ENCODE measurements at regions not wholly inside any gene's neighbourhood (a gene's known extent, or its start where the extent isn't known, plus 50 kb on each side); places are given as distances from the start of the nearest gene placed in this dataset.

- H3K36me3 ChIP-seq (ENCODE audit: control insufficient read depth, insufficient read depth, low read length), result no peaks in the 10 kb centered on the region
- no peaks in the 10 kb centered on the region for H3K4me1 ChIP-seq (ENCODE audit: control insufficient read depth, insufficient read depth, low read length)
- H3K27me3 ChIP-seq (ENCODE audit: control insufficient read depth, insufficient read depth, low read length), result no peaks in the 10 kb centered on the region
- H3K9me3 ChIP-seq (ENCODE audit: control insufficient read depth, insufficient read depth, low read length), result no peaks in the 10 kb centered on the region
- no peak overlapping the region for H3K9ac ChIP-seq (ENCODE audit: low read depth, low read length)
- no peak overlapping the region for H3K4me3 ChIP-seq (ENCODE audit: low read depth, low read length)
These were observed 458.3 kb downstream of the EDEM1 start for GRCh38 chr3:5645692-5646410.

GRCh38 chr3:5650303-5650702 lies 462.8 kb downstream of the EDEM1 start:
- no peaks in the 10 kb centered on the region for H3K36me3 ChIP-seq (ENCODE audit: control insufficient read depth, insufficient read depth, low read length)
- H3K27me3 ChIP-seq (ENCODE audit: control insufficient read depth, insufficient read depth, low read length), result no peaks in the 10 kb centered on the region
- H3K9me3 ChIP-seq (ENCODE audit: control insufficient read depth, insufficient read depth, low read length), result no peaks in the 10 kb centered on the region
- H3K4me1 ChIP-seq (ENCODE audit: control insufficient read depth, insufficient read depth, low read length), result no peaks in the 10 kb centered on the region
- no peak overlapping the region for H3K9ac ChIP-seq (ENCODE audit: low read depth, low read length)
- no peak overlapping the region for H3K4me3 ChIP-seq (ENCODE audit: low read depth, low read length)

DNA sequence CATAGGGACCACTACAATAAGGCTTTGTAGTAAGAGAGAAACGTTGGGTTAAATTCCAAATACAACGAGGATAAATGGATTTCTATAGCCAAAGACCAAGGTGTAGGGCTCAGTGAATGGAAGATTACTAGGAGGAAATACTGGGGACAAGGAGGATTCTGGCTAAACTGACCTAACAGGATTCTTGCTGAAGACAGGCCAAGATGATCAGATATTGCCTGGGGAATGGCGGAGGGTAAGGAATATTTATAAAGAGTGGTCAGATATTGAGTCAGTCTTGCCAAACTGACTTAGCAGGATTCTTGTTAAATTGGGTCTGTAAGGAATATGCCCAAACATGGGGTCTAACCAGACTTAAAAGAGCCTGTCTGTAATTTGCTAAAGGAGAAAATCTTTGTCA lies 463.8 kb downstream of the EDEM1 start:
- no peaks in the 10 kb centered on the region for H3K9me3 ChIP-seq (ENCODE audit: control insufficient read depth, insufficient read depth, low read length)
- H3K4me1 ChIP-seq (ENCODE audit: control insufficient read depth, insufficient read depth, low read length), result no peaks in the 10 kb centered on the region
- H3K9ac ChIP-seq (ENCODE audit: low read depth, low read length), result no peak overlapping the region
- no peaks in the 10 kb centered on the region for H3K27me3 ChIP-seq (ENCODE audit: control insufficient read depth, insufficient read depth, low read length)
- no peak overlapping the region for H3K4me3 ChIP-seq (ENCODE audit: low read depth, low read length)
- H3K36me3 ChIP-seq (ENCODE audit: control insufficient read depth, insufficient read depth, low read length), result no peaks in the 10 kb centered on the region

GRCh38 chr3:5653426-5654143 lies 466.1 kb downstream of the EDEM1 start:
- Histone ChIP-seq H3K9ac (ENCODE audit: low read depth, low read length) (no peak overlapping the region), H3K36me3 (ENCODE audit: control insufficient read depth, insufficient read depth, low read length) (no peaks in the 10 kb centered on the region), H3K4me3 (ENCODE audit: low read depth, low read length) (no peak overlapping the region), H3K9me3 (ENCODE audit: control insufficient read depth, insufficient read depth, low read length) (no peaks in the 10 kb centered on the region), H3K4me1 (ENCODE audit: control insufficient read depth, insufficient read depth, low read length) (no peaks in the 10 kb centered on the region), H3K27me3 (ENCODE audit: control insufficient read depth, insufficient read depth, low read length) (no peaks in the 10 kb centered on the region)

GRCh38 chr3:5657106-5657505 lies 469.6 kb downstream of the EDEM1 start:
- no peak overlapping the region for H3K4me3 ChIP-seq (ENCODE audit: low read depth, low read length)
- H3K27me3 ChIP-seq (ENCODE audit: control insufficient read depth, insufficient read depth, low read length), result no peaks in the 10 kb centered on the region
- H3K9me3 ChIP-seq (ENCODE audit: control insufficient read depth, insufficient read depth, low read length), result no peaks in the 10 kb centered on the region
- no peaks in the 10 kb centered on the region for H3K4me1 ChIP-seq (ENCODE audit: control insufficient read depth, insufficient read depth, low read length)
- H3K9ac ChIP-seq (ENCODE audit: low read depth, low read length), result no peak overlapping the region
- H3K36me3 ChIP-seq (ENCODE audit: control insufficient read depth, insufficient read depth, low read length), result no peaks in the 10 kb centered on the region

GRCh38 chr3:5663601-5664000 lies 476.1 kb downstream of the EDEM1 start:
- Histone ChIP-seq H3K36me3 (ENCODE audit: control insufficient read depth, insufficient read depth, low read length) (no peaks in the 10 kb centered on the region), H3K4me1 (ENCODE audit: control insufficient read depth, insufficient read depth, low read length) (no peaks in the 10 kb centered on the region), H3K9ac (ENCODE audit: low read depth, low read length) (no peak overlapping the region), H3K4me3 (ENCODE audit: low read depth, low read length) (no peak overlapping the region), H3K27me3 (ENCODE audit: control insufficient read depth, insufficient read depth, low read length) (no peaks in the 10 kb centered on the region), H3K9me3 (ENCODE audit: control insufficient read depth, insufficient read depth, low read length) (no peaks in the 10 kb centered on the region)

DNA sequence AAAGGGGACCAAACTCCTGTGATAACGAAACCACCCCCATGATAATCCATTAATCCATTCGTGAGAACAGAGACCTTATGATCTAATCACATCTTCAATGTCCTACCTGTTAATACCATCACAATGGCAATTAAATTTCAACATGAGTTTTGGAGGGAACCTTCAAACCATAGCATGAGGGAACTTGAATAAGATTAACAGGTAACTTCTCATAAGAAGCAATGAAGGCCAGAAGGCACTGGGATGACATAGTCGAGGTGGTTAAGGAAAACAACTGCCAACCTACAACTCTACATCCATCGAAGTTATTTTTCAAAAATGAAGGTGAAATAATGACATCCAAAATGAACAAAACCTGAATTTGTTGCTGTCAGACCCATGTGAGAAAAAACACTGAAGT lies 478.9 kb downstream of the EDEM1 start:
- H3K4me3 ChIP-seq (ENCODE audit: low read depth, low read length), result no peak overlapping the region
- H3K4me1 ChIP-seq (ENCODE audit: control insufficient read depth, insufficient read depth, low read length), result no peaks in the 10 kb centered on the region
- no peak overlapping the region for H3K9ac ChIP-seq (ENCODE audit: low read depth, low read length)
- H3K9me3 ChIP-seq (ENCODE audit: control insufficient read depth, insufficient read depth, low read length), result no peaks in the 10 kb centered on the region
- H3K36me3 ChIP-seq (ENCODE audit: control insufficient read depth, insufficient read depth, low read length), result no peaks in the 10 kb centered on the region
- H3K27me3 ChIP-seq (ENCODE audit: control insufficient read depth, insufficient read depth, low read length), result no peaks in the 10 kb centered on the region

GRCh38 chr3:5673521-5673920 lies 486.0 kb downstream of the EDEM1 start:
- H3K9ac ChIP-seq (ENCODE audit: low read depth, low read length), result no peak overlapping the region
- H3K4me3 ChIP-seq (ENCODE audit: low read depth, low read length), result no peak overlapping the region
- no peaks in the 10 kb centered on the region for H3K9me3 ChIP-seq (ENCODE audit: control insufficient read depth, insufficient read depth, low read length)
- no peaks in the 10 kb centered on the region for H3K4me1 ChIP-seq (ENCODE audit: control insufficient read depth, insufficient read depth, low read length)
- H3K36me3 ChIP-seq (ENCODE audit: control insufficient read depth, insufficient read depth, low read length), result no peaks in the 10 kb centered on the region
- no peaks in the 10 kb centered on the region for H3K27me3 ChIP-seq (ENCODE audit: control insufficient read depth, insufficient read depth, low read length)

GRCh38 chr3:5675319-5675718 lies 487.8 kb downstream of the EDEM1 start:
- no peaks in the 10 kb centered on the region for H3K36me3 ChIP-seq (ENCODE audit: control insufficient read depth, insufficient read depth, low read length)
- no peaks in the 10 kb centered on the region for H3K4me1 ChIP-seq (ENCODE audit: control insufficient read depth, insufficient read depth, low read length)
- no peak overlapping the region for H3K9ac ChIP-seq (ENCODE audit: low read depth, low read length)
- no peaks in the 10 kb centered on the region for H3K27me3 ChIP-seq (ENCODE audit: control insufficient read depth, insufficient read depth, low read length)
- H3K9me3 ChIP-seq (ENCODE audit: control insufficient read depth, insufficient read depth, low read length), result no peaks in the 10 kb centered on the region
- no peak overlapping the region for H3K4me3 ChIP-seq (ENCODE audit: low read depth, low read length)

DNA sequence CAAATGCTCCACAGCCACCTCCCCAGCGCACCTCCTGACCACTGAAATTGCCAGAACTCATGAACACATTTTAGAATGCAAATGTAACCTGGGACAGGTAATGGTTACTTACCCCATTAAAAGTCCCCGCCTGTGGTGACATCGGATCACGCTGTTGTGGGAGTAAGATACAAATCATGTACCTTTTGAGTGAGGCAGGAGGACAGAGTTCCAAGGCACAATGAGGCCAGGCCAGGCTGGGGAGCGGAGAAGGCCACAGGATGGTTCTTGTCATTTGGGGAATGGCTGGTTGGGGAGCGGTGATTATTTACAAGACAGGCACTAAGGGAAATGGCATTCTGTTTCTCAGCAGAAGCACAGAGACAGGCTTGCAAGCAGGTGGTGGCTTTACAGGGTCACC lies 490.0 kb downstream of the EDEM1 start:
- no peaks in the 10 kb centered on the region for H3K27me3 ChIP-seq (ENCODE audit: control insufficient read depth, insufficient read depth, low read length)
- no peaks in the 10 kb centered on the region for H3K36me3 ChIP-seq (ENCODE audit: control insufficient read depth, insufficient read depth, low read length)
- H3K9me3 ChIP-seq (ENCODE audit: control insufficient read depth, insufficient read depth, low read length), result no peaks in the 10 kb centered on the region
- H3K4me1 ChIP-seq (ENCODE audit: control insufficient read depth, insufficient read depth, low read length), result no peaks in the 10 kb centered on the region
- H3K4me3 ChIP-seq (ENCODE audit: low read depth, low read length), result no peak overlapping the region
- H3K9ac ChIP-seq (ENCODE audit: low read depth, low read length), result no peak overlapping the region

DNA sequence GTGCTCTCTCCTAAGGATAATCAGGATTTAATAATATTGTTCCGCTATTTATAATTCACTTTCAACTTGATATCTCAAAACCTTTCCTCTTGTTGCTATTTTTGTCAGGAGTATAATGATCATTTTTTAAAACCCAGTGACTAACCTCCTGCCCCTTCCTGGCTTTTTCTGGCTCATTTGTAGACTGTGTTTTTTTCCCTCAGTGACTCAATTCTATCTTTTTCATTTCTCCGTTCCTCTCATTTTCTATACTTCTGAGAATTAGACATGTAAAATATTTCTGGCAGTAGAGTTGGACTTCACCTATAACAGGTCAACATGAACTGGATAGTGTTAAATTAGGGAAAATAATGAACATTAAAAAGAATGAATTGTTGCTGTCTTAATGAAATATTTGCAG lies 490.7 kb downstream of the EDEM1 start:
- Histone ChIP-seq H3K9me3 (ENCODE audit: control insufficient read depth, insufficient read depth, low read length) (no peaks in the 10 kb centered on the region), H3K27me3 (ENCODE audit: control insufficient read depth, insufficient read depth, low read length) (no peaks in the 10 kb centered on the region), H3K4me3 (ENCODE audit: low read depth, low read length) (no peak overlapping the region), H3K4me1 (ENCODE audit: control insufficient read depth, insufficient read depth, low read length) (no peaks in the 10 kb centered on the region), H3K36me3 (ENCODE audit: control insufficient read depth, insufficient read depth, low read length) (no peaks in the 10 kb centered on the region), H3K9ac (ENCODE audit: low read depth, low read length) (no peak overlapping the region)

DNA sequence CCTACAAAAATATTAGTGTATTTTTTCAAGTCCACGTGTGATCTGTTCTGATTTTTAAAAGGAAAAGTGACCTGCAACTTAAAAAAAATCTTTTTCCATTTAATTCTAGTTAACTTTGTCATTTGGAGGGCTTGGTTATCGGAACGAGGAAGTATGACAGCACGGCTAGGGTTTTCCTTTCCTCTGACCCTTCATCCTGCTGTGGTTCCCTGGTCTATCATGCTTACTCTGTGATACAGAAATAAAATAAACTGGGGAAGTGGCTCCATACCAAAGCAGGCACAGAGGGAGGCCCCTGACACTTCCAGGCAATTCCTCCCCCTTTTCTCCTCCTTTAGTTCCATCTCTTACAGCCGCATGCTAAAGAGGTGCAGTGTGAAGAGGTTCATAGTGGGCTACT lies 491.3 kb downstream of the EDEM1 start:
- Histone ChIP-seq H3K4me3 (ENCODE audit: low read depth, low read length) (no peak overlapping the region), H3K4me1 (ENCODE audit: control insufficient read depth, insufficient read depth, low read length) (no peaks in the 10 kb centered on the region), H3K36me3 (ENCODE audit: control insufficient read depth, insufficient read depth, low read length) (no peaks in the 10 kb centered on the region), H3K9me3 (ENCODE audit: control insufficient read depth, insufficient read depth, low read length) (no peaks in the 10 kb centered on the region), H3K27me3 (ENCODE audit: control insufficient read depth, insufficient read depth, low read length) (no peaks in the 10 kb centered on the region), H3K9ac (ENCODE audit: low read depth, low read length) (no peak overlapping the region)
